ENCODE measurements at regions not wholly inside any gene's neighbourhood (a gene's known extent, or its start where the extent isn't known, plus 50 kb on each side); places are given as distances from the start of the nearest gene placed in this dataset.

GRCh38 chr4:64582492-64582891 is 173.2 kb upstream of the TECRL start:
- DNase-seq (ENCODE audit: low read depth) = no peak

GRCh38 chr4:64581422-64581821 is 172.2 kb upstream of the TECRL start:
- no peak for DNase-seq (ENCODE audit: low read depth)

- no peak for DNase-seq (ENCODE audit: low read depth)
Measured at GRCh38 chr4:64564126-64564525, 154.9 kb upstream of the TECRL start.

GRCh38 chr4:64559571-64559970 is 150.3 kb upstream of the TECRL start:
- DNase-seq (ENCODE audit: low read depth) = no peak

- DNase-seq (ENCODE audit: low read depth) = no peak
Measured at GRCh38 chr4:64551125-64551524, 141.9 kb upstream of the TECRL start.

- no peak for DNase-seq (ENCODE audit: low read depth)
Measured at GRCh38 chr4:64545593-64545992, 136.3 kb upstream of the TECRL start.

GRCh38 chr4:64539234-64539849 is 130.1 kb upstream of the TECRL start:
- DNase-seq (ENCODE audit: low read depth) = no peak

GRCh38 chr4:64538219-64538618 is 129.0 kb upstream of the TECRL start:
- DNase-seq (ENCODE audit: low read depth) = no peak

GRCh38 chr4:64533637-64534036 is 124.4 kb upstream of the TECRL start:
- DNase-seq (ENCODE audit: low read depth) = no peak

GRCh38 chr4:64533159-64533558 is 123.9 kb upstream of the TECRL start:
- DNase-seq (ENCODE audit: low read depth) = no peak

- DNase-seq (ENCODE audit: low read depth) = no peak
Measured at GRCh38 chr4:64520421-64520820, 111.2 kb upstream of the TECRL start.

GRCh38 chr4:64518600-64518999 is 109.3 kb upstream of the TECRL start:
- no peak for DNase-seq (ENCODE audit: low read depth)

GRCh38 chr4:64516176-64516575 is 106.9 kb upstream of the TECRL start:
- DNase-seq (ENCODE audit: low read depth) = no peak

GRCh38 chr4:64508089-64508488 is 98.8 kb upstream of the TECRL start:
- no peak for DNase-seq (ENCODE audit: low read depth)

GRCh38 chr4:64503945-64504675 is 94.9 kb upstream of the TECRL start:
- DNase-seq (ENCODE audit: low read depth) = no peak

GRCh38 chr4:64503416-64503815 is 94.2 kb upstream of the TECRL start:
- no peak for DNase-seq (ENCODE audit: low read depth)

GRCh38 chr4:64497491-64497890 is 88.2 kb upstream of the TECRL start:
- no peak for DNase-seq (ENCODE audit: low read depth)

- DNase-seq (ENCODE audit: low read depth) = no peak
Measured at GRCh38 chr4:64495946-64496345, 86.7 kb upstream of the TECRL start.

- no peak for DNase-seq (ENCODE audit: low read depth)
Measured at GRCh38 chr4:64489628-64490027, 80.4 kb upstream of the TECRL start.

- DNase-seq (ENCODE audit: low read depth) = no peak
Measured at GRCh38 chr4:64479338-64479737, 70.1 kb upstream of the TECRL start.

- DNase-seq (ENCODE audit: low read depth) = no peak
Measured at GRCh38 chr4:64477127-64477526, 67.9 kb upstream of the TECRL start.

GRCh38 chr4:64465263-64465662 is 56.0 kb upstream of the TECRL start:
- no peak for DNase-seq (ENCODE audit: low read depth)

GRCh38 chr4:64464581-64464980 is 55.3 kb upstream of the TECRL start:
- DNase-seq (ENCODE audit: low read depth) = no peak
